Right ventricle myocardium superior (tissue), 1 donor: ENCODE measurements at regions not wholly inside any gene's neighbourhood (a gene's known extent, or its start where the extent isn't known, plus 50 kb on each side); places are given as distances from the start of the nearest gene placed in this dataset.
A peak's percentile ranks its signal among the peaks of the same experiment; 100 is the strongest.
"Not testable (repeated sequence)": the region's sequence is repeated elsewhere in the genome, so short reads cannot be mapped to it uniquely, and the experiment has no call there.

Experiments
- ATAC-seq: fragments of 200-7000 bp; cut with Tn5 transposase; one replicate; pipeline ENCODE4 v1.9.1; 2020; ENCODE audit warnings: mild to moderate bottlenecking; ENCODE audit not compliant: poor library complexity
- DNase-seq: peaks from one replicate; pipeline ENCODE4 v3.0.0-alpha.2; 2020
- intact Hi-C: fragments of 100-400 bp; cut with DNase I; formaldehyde crosslinking; loops from one replicate; pipeline ENCODE4 v1.11.2; 2022
- donor health status: DM: no; HTN: yes; CAD: no; lungs with severe emphysema.

- no peak for DNase-seq
- ATAC-seq = no peak
- intact Hi-C loops = no loop called here
Observed at GRCh38 chr10:57094083-57094482, 733.0 kb upstream of the ZWINT start.

- intact Hi-C loops = no loop called here
Observed at GRCh38 chr10:57053530-57053929, 692.5 kb upstream of the ZWINT start.

GRCh38 chr10:57049096-57049495, 688.0 kb upstream of the ZWINT start:
- no peak for ATAC-seq
- DNase-seq = no peak
- intact Hi-C loops = no loop called here

More at GRCh38 chr10:57053530-57053929, 692.5 kb upstream of the ZWINT start:
- no peak for DNase-seq
- no peak for ATAC-seq

GRCh38 chr10:57038531-57038930, 677.5 kb upstream of the ZWINT start:
- intact Hi-C loops = no loop called here
- DNase-seq (no peak), ATAC-seq (no peak)

GRCh38 chr10:57035310-57035709, 674.3 kb upstream of the ZWINT start:
- no peak for DNase-seq
- intact Hi-C loops = no loop called here
- no peak for ATAC-seq

- intact Hi-C loops, ATAC-seq: not testable (repeated sequence)
Observed at GRCh38 chr10:57032301-57032700, 671.2 kb upstream of the ZWINT start.

GRCh38 chr10:57031346-57031745, 670.3 kb upstream of the ZWINT start:
- no peak for ATAC-seq
- DNase-seq = no peak
- intact Hi-C loops = no loop called here

More at GRCh38 chr10:57032301-57032700, 671.2 kb upstream of the ZWINT start:
- not testable (repeated sequence) for DNase-seq

GRCh38 chr10:57026307-57026706, 665.2 kb upstream of the ZWINT start:
- intact Hi-C loops = no loop called here
- DNase-seq (no peak), ATAC-seq (peak; percentile 62)

GRCh38 chr10:57023626-57024025, 662.6 kb upstream of the ZWINT start:
- DNase-seq (no peak), ATAC-seq (no peak)
- intact Hi-C loops = no loop called here

- DNase-seq = no peak
- ATAC-seq = no peak
- intact Hi-C loops = no loop called here
Observed at GRCh38 chr10:57018452-57018851, 657.4 kb upstream of the ZWINT start.

DNA sequence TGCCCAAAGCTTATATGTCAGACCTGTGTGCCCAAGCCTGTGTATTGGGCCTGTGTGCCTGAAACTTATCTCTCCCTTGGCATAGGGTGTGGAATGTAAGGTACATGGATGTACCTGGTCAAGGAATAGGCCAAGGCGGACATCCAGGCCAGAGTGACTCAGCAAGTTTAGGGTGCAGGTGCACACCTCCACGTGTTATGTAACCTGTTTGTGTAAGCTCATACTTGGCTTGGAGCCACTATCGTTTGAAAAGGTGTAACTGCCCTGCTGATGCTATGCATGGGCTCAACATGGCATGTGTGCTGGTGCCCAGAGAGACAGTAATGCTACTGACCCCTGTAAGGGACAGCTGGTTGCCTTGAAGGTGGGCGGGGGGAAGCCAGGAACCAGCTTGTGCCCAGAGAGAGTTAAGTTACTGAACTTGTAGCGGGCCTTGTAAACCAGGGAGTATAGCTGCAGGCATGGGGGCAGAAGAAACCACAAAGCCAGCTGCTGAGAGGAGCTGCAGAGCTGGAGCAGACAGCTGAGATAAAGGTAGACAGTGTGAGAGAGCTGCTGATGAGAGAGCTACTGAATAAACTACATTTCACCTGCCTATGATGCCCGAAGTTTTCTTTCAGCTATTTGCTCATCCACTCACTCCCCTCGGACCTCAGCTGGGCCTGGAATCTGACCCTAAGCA, 656.4 kb upstream of the ZWINT start:
- DNase-seq (no peak), ATAC-seq (no peak)
- intact Hi-C loops = no loop called here

DNA sequence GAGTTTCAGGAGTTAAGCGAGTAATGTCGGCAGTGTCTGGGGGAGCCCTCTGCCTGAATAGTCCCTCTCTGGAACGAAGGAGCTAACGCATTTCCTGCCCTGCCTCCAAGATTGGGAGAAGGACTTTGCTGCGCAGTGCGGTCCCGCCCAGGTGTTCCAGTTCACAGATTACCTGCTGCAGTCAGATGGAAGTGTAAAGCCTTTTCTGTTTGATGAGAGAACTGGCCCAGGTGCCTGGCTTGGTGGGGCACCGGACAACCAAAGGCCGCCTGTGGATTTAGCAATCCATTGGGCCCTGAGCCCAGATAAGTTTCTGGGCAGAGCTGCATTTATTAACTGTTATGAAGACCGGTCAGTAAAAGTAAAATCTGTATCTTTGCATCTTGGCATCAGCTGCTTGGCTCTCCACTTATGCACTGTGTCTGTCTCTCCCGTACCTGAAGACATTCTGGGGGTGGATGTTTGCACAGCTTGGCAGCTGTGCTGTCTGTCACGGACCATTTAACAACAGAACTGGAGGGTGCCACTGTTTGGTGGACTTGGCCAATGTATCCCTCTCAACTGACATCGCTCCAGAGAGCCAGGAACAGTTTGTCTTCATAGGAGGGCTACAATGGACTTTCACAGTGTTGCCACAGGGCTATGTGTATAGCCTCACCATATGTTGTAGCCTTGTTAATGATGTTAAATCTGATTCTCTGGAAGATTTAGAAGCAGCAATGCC, 654.7 kb upstream of the ZWINT start:
- intact Hi-C loops = no loop called here
- ATAC-seq (peak; percentile 63), DNase-seq (no peak)

DNA sequence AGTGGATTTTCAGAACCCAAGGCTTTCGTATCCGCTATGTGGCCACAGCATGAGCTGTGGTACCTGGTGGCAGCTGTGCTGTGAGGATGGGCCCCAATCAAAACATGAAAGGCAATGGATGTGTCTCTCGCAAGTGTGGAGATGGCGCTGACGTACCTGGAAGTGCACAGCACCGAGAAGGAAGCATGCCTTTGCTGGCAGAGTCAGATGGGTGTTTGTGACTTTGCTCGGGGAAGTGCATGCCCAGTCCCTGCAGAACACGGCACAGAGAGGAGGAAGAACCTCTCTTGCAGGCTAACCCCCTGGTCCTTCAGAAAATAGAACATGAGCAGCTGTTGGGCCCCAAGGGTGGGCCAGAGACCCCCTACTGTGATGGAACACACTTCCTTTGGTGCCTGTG, 654.1 kb upstream of the ZWINT start:
- ATAC-seq (peak; percentile 76), DNase-seq (no peak)
- intact Hi-C loops = no loop called here

DNA sequence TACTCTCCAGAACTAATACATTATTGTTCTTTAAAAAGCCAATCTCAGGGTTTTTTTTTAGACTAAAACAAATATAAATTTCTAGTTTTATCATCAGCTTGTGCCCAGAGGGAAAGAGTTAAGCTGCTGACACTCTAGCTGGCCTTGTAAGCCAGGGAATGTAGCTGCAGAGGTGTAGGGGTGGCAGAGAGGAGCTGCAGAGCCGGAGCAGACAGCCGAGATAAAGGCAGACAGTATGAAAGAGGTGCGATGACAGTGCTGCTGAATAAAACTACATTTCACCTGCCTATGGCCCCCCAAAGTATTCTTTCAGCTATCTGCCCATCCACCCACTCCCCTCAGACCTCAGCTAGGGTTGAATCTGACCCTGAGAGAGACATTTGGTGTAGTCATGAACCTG, 653.7 kb upstream of the ZWINT start:
- ATAC-seq (peak; percentile 91), DNase-seq (no peak)
- intact Hi-C loops = no loop called here

- intact Hi-C loops = no loop called here
- ATAC-seq = no peak
Observed at GRCh38 chr10:57008189-57008588, 647.1 kb upstream of the ZWINT start.

DNA sequence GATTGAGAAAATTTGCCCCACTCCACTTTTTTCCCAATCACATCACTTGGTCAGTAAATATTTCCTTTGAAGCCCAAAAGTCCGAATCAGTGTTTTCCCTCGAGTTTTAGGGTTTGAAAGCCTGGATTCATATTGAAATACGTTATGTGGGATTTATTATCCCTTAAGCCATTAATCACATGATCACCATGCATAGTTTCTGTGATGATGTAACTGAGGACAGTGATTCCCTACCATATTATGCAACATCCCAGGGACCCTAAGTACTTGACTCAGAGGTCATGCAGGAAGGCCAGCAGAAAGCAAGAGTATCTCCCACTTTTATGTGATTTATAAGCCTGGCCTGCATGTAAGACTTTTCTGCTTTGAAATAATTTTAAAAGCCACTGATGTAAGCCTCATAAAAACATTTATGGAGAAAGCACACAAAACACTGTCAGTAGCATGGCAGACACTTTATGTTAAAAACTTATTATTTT, 630.6 kb upstream of the ZWINT start:
- intact Hi-C loops = no loop called here
- ATAC-seq (no peak), DNase-seq (no peak)

More at GRCh38 chr10:57008189-57008588, 647.1 kb upstream of the ZWINT start:
- DNase-seq = no peak

GRCh38 chr10:56975513-56975912, 614.5 kb upstream of the ZWINT start:
- ATAC-seq (no peak), DNase-seq (no peak)
- intact Hi-C loops = no loop called here

DNA sequence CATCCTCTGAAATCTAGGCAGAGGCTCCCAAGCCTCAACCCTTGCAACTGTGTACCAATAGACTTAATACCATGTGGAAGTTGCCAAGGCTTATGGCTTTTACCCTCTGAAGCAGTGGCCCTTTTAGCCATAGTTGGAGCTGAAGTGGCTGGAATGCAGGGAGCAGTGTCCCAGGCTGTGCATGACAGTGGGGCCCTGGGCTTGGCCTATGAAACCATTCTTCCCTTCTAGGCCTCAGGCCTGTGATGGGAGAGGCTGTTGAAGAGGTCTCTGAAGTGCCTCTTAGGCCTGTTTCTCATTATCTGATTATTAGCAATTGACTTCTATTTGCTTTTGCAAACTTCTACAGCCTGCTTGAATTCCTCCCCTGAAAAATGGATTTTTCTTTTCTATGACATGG, 612.7 kb upstream of the ZWINT start:
- intact Hi-C loops = no loop called here
- ATAC-seq (no peak), DNase-seq (no peak)

DNA sequence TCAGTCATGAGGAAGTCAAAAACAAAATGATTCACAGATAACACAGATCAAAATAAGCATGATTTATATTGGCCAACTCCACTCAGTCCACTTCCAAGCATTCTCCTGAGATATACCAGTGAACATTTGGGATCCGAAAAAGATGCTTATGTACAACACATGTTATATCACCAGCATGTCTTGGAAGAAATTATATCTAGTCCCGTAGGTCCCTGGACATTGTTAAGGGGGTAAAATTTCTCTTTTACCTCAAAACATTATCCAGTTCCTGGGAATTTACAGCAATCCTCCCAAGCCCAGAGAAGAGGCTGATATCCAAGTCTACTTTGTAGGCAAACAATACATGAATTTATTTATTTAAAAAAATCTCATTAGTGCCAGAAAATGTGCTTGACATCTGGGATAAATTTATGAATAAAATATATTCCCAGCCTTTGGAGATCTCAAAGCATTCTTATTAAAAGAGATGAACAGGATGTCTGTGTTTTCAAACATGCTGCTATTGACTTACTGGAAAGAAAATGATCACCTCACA, 582.2 kb upstream of the ZWINT start:
- no peak for DNase-seq
- intact Hi-C loops = no loop called here
- ATAC-seq = no peak

GRCh38 chr10:56934515-56934914, 573.5 kb upstream of the ZWINT start:
- ATAC-seq = no peak
- intact Hi-C loops = no loop called here
- DNase-seq = no peak
